Bronchial epithelial cell (primary cell): ENCODE measurements at regions not wholly inside any gene's neighbourhood (a gene's known extent, or its start where the extent isn't known, plus 50 kb on each side); places are given as distances from the start of the nearest gene placed in this dataset.

Experiments
- DNase-seq: peaks from one replicate; pipeline ENCODE4 v3.0.0-alpha.2; 2010; ENCODE audit warnings: low read depth
- FAIRE-seq: peaks from 2 replicates; lab custom pipeline; 2011; peaks lifted over from hg19 to GRCh38; lab: Jason Lieb, UNC
- H3K27me3 ChIP-seq: 2 replicates; pipeline ENCODE4 v1.5.1; 2011; ENCODE audit warnings: low read length; ENCODE audit not compliant: control insufficient read depth, insufficient read depth
- H3K36me3 ChIP-seq: 2 replicates; pipeline ENCODE4 v1.5.1; 2011; ENCODE audit warnings: low read length; ENCODE audit not compliant: control insufficient read depth, insufficient read depth
- H3K4me3 ChIP-seq: 2 replicates; pipeline ENCODE4 v1.5.1; 2011; ENCODE audit warnings: mild to moderate bottlenecking, low read depth, low read length, control low read depth
- TF ChIP-seq, protein P1 (sequence below): IDR thresholded peaks from 2 replicates; pipeline ENCODE4 v1.5.1; 2011; ENCODE audit warnings: mild to moderate bottlenecking, moderate library complexity, low read length, control low read depth, inconsistent platforms; ENCODE audit not compliant: insufficient read depth, severe bottlenecking

DNA sequence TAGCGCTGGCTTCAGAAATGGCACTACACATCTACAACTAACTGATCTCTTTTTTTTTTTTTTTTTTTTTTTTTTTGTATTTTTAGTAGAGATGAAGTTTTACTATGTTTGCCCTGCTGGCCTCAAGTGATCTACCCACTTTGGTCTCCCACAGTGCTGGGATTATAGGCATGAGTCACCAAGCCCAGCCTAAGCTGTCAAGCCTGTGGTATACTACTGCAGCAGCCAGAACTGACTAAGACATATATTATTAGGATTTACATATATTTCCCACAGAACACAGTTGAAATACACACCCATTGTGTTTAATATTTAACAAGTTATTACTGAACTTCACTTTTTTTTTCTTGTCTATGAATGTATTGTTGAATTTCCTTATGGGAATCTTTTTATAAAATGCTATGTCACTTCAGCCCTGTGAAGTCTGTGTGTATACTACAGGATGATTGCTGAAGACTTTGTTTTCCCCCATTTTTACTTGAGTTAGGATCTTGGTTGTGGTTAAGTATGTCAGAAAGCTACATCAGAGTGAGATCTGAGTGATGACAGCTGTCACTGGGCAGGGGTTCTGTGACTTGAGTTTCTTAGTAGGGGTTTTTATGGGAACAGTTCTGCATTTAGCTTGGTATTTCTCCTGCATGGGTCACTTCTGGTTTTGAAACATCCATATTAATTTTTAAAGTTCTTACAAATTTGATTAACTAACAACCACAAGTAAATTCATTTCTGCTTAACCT lies 481.5 kb downstream of the CDY2B start:
- DNase-seq (peak; percentile 17), FAIRE-seq (no peak)
- Histone ChIP-seq H3K4me3 (no peak overlapping the region), H3K36me3 (no peaks in the 10 kb centered on the region), H3K27me3 (no peaks in the 10 kb centered on the region)
- TF ChIP-seq, protein P1, sequence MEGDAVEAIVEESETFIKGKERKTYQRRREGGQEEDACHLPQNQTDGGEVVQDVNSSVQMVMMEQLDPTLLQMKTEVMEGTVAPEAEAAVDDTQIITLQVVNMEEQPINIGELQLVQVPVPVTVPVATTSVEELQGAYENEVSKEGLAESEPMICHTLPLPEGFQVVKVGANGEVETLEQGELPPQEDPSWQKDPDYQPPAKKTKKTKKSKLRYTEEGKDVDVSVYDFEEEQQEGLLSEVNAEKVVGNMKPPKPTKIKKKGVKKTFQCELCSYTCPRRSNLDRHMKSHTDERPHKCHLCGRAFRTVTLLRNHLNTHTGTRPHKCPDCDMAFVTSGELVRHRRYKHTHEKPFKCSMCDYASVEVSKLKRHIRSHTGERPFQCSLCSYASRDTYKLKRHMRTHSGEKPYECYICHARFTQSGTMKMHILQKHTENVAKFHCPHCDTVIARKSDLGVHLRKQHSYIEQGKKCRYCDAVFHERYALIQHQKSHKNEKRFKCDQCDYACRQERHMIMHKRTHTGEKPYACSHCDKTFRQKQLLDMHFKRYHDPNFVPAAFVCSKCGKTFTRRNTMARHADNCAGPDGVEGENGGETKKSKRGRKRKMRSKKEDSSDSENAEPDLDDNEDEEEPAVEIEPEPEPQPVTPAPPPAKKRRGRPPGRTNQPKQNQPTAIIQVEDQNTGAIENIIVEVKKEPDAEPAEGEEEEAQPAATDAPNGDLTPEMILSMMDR: no peak

DNA sequence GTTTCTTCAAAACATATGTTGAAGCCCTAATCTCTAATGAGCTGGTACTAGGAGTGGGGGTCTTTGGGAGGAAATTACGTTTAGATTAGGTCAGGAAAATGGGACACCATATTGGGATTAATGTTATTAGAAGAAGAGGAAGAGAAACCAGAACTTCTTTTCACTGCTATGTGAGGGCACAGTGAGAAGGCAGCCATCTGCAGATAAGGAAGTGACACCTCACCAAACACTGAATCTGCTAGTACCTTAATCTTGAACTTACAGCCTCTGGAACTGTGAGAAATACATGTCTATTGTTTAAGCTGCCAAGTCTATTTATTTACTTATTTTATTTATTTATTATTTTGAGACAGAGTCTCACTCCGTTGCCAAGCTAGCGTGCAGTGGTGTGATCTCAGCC lies 482.4 kb downstream of the CDY2B start:
- H3K27me3 ChIP-seq: no peaks in the 10 kb centered on the region
- TF ChIP-seq, protein P1: no peak
- H3K36me3 ChIP-seq: no peaks in the 10 kb centered on the region
- FAIRE-seq (no peak), DNase-seq (no peak)
- H3K4me3 ChIP-seq: no peak overlapping the region

DNA sequence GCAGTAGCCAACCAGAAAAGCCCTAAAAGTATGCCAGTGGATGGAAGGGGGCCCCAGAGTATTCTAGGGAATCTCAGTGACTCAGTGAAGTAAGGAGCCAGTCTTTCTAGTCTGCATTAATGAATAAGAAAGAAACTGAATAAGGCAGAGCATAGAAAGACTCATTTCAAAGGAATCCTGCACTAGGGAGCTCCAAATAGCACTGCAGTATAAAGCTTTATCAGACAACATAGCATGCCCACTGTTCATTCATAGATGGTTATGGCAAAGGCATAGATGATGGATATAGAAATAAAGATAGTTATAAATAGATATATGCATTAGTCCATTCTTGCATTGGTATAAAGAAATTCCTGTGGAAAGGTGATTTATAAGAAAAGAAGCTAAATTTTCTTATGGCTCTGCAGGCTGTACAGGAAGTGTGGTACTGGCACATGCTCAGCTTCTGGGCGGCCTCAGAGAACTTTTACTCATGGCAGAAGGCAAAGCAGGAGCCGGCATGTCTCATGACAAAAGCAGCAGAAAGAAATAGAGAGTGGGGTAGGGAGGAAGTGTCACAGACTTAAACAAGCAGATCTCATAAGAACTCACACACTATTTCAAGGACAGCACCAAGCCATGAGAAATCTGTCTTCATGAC lies 498.5 kb downstream of the CDY2B start:
- Histone ChIP-seq H3K4me3 (no peak overlapping the region), H3K36me3 (no peaks in the 10 kb centered on the region), H3K27me3 (no peaks in the 10 kb centered on the region)
- TF ChIP-seq, protein P1: no peak
- DNase-seq (peak; percentile 33), FAIRE-seq (no peak)

DNA sequence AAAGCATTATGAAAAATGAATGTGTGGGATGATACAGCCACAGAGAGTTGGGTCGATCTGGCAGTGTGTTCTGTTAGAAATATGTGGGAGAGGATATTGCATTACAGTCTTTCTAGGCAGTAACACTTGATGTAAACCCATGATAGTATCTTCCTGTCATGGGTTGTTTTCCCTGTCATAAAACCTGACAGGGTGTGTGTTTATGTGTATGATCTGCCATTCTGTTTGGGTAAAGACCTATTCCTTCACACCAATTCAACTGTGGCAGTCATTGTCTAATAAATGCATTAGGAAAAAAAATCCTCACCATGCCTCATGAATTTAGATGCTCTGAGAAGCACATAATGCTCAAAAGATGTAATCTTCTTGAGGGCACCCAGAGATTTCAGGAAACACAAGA lies 501.7 kb downstream of the CDY2B start:
- no peak for DNase-seq
- FAIRE-seq: no peak

DNA sequence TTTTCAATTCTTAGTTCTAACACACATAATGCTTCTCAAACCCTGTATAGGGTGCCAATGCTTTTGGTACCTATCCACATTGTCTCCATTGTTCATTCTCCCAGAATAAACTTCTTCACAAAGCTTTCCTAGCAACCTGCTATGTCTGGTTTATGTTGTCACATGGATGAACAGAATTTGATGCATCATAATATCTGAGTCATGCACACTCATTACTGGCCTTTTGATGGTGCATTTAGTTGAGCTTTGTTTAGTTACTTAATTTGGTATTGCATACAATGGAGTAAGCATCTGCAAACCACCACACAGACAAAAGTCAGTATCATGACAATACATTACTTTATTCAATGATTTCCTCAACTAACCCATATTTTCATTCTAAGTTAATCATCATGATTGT lies 511.6 kb downstream of the CDY2B start:
- FAIRE-seq: no peak
- H3K4me3 ChIP-seq: no peak overlapping the region
- H3K36me3 ChIP-seq: no peaks in the 10 kb centered on the region
- H3K27me3 ChIP-seq: no peaks in the 10 kb centered on the region
- TF ChIP-seq, protein P1: no peak
- peak; percentile 38 for DNase-seq

More for the DNA sequence above, 501.7 kb downstream of the CDY2B start:
- H3K4me3 ChIP-seq: no peak overlapping the region
- H3K27me3 ChIP-seq: no peaks in the 10 kb centered on the region
- TF ChIP-seq, protein P1: no peak
- H3K36me3 ChIP-seq: no peaks in the 10 kb centered on the region
